GM23248 (cell line): ENCODE measurements at regions not wholly inside any gene's neighbourhood (a gene's known extent, or its start where the extent isn't known, plus 50 kb on each side); places are given as distances from the start of the nearest gene placed in this dataset.

Source experiments
- EZH2 ChIP-seq: fragments of 200-600 bp; sonication (generic); IDR thresholded peaks from 2 replicates; pipeline ENCODE4 v1.6.1; 2018; ENCODE audit warnings: antibody characterized with exemption, mild to moderate bottlenecking; ENCODE audit not compliant: insufficient read depth, poor library complexity, severe bottlenecking
- EZH2phosphoT487 ChIP-seq: fragments of 200-600 bp; sonication (generic); IDR thresholded peaks from 2 replicates; pipeline ENCODE4 v1.6.1; 2018; ENCODE audit warnings: antibody characterized with exemption, moderate library complexity, mild to moderate bottlenecking, low read depth; ENCODE audit not compliant: insufficient read depth

- TF ChIP-seq EZH2phosphoT487 (no peak), EZH2 (no peak)
These were observed 71.6 kb upstream of the ASTN2 start for GRCh38 chr9:117486426-117486825.
